ENCODE measurements at regions not wholly inside any gene's neighbourhood (a gene's known extent, or its start where the extent isn't known, plus 50 kb on each side); places are given as distances from the start of the nearest gene placed in this dataset.

DNA sequence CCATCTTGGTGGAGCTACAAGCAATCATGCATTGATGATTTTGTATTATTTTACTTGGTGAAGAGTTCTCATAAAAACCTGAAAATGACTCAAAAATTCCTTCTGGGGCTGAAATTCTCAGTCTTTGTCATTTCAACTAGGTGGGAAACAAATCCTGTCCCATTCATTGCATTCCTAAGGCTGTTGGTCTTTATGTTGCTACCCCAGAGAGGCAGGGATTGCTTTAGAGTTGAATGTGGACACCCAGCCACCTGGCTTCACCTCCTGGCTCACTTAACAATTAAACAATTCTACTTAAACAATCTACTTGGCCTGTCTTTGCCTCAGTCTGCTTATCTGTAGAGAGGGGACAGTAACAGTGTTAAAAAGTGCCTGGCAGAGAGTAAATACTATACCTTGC is 117.3 kb upstream of the UBE3A start:
- no peaks in the 10 kb centered on the region for H3K9me1 ChIP-seq (ENCODE audit: insufficient read depth, low read length)
- H2AFZ ChIP-seq (replicated peaks; ENCODE audit: low read length, poor library complexity) = no peak overlapping the region
- no peak overlapping the region for H4K5ac ChIP-seq (ENCODE audit: low read depth, low read length)
- POLR2A ChIA-PET (ENCODE audit: unreplicated experiment) = no interaction called here
- no peaks in the 10 kb centered on the region for H3K79me1 ChIP-seq (ENCODE audit: low read depth in 1 of 2, low read length in 2 of 2)
- CTCF ChIA-PET = no interaction called here
- no peaks in the 10 kb centered on the region for H3K36me3 ChIP-seq (ENCODE audit: control insufficient read depth, insufficient read depth, low read length)
- no peak overlapping the region for H2BK20ac ChIP-seq (ENCODE audit: low read depth, low read length)
- DNase-seq = no peak
- H3K9me3 ChIP-seq (ENCODE audit: control insufficient read depth, insufficient read depth, low read length) = no peaks in the 10 kb centered on the region; the same call in 1 of the 2 replicates
- H3K23ac ChIP-seq (ENCODE audit: low read depth, low read length) = no peak overlapping the region
- no peak overlapping the region for H2AK5ac ChIP-seq (ENCODE audit: low read depth, low read length)
- no peak for ATAC-seq (ENCODE audit: low read depth)
- H3K14ac ChIP-seq (replicated peaks; ENCODE audit: low read depth, low read length) = no peak overlapping the region
- no peak overlapping the region for H2BK15ac ChIP-seq (ENCODE audit: low read depth, low read length)
- no peak overlapping the region for H2BK120ac ChIP-seq (ENCODE audit: low read depth, low read length)
- no peak overlapping the region for H3K27ac ChIP-seq (ENCODE audit: insufficient read depth, low read length)
- H2BK5ac ChIP-seq (ENCODE audit: low read depth, low read length, poor library complexity, severe bottlenecking) = no peak overlapping the region
- H2AK9ac ChIP-seq (replicated peaks; ENCODE audit: low read depth, low read length, poor library complexity) = no peak overlapping the region
- no peaks in the 10 kb centered on the region for H3K27me3 ChIP-seq (ENCODE audit: control insufficient read depth, insufficient read depth, low read length)
- no TSS peak for BruUV-seq (replicated peaks)
- no peaks in the 10 kb centered on the region for H3K4me1 ChIP-seq (ENCODE audit: control insufficient read depth, insufficient read depth, low read length)
- no peak overlapping the region for H3K4ac ChIP-seq (ENCODE audit: low read depth, low read length)
- no peaks in the 10 kb centered on the region for H4K20me1 ChIP-seq (ENCODE audit: insufficient read depth, low read length)
- no peak overlapping the region for H4K8ac ChIP-seq (ENCODE audit: low read depth in 2 of 2, low read length in 2 of 2)
- no peak overlapping the region for H3K9ac ChIP-seq (ENCODE audit: low read depth, low read length)
- intact Hi-C loops (cut with micrococcal nuclease) = no loop called here
- H3K4me2 ChIP-seq (ENCODE audit: low read depth, low read length) = no peak overlapping the region
- TF ChIP-seq NFE2L2 (IDR thresholded peaks at IDR 0.05; ENCODE audit: low read depth, low read length) (no peak), BHLHE40 (IDR thresholded peaks at IDR 0.05; ENCODE audit: low read depth, low read length) (no peak), FOS (IDR thresholded peaks at IDR 0.05; ENCODE audit: low read depth, low read length) (no peak), CEBPB (IDR thresholded peaks at IDR 0.05; ENCODE audit: low read depth, low read length) (no peak), SMC3 (IDR thresholded peaks at IDR 0.05; ENCODE audit: low read depth, low read length) (no peak), MAFK (IDR thresholded peaks at IDR 0.05; ENCODE audit: low read depth, low read length) (no peak), RCOR1 (IDR thresholded peaks at IDR 0.05; ENCODE audit: insufficient replicate concordance, low read length) (no peak), MXI1 (IDR thresholded peaks at IDR 0.05; ENCODE audit: borderline replicate concordance, low read depth, low read length) (no peak)
- TF ChIP-seq, protein P1, sequence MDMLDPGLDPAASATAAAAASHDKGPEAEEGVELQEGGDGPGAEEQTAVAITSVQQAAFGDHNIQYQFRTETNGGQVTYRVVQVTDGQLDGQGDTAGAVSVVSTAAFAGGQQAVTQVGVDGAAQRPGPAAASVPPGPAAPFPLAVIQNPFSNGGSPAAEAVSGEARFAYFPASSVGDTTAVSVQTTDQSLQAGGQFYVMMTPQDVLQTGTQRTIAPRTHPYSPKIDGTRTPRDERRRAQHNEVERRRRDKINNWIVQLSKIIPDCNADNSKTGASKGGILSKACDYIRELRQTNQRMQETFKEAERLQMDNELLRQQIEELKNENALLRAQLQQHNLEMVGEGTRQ (IDR thresholded peaks at IDR 0.05; ENCODE audit: low read depth, low read length) = no peak
- no peak overlapping the region for H3K56ac ChIP-seq (ENCODE audit: extremely low read depth, insufficient read depth, low read length)
- dilution Hi-C loops (cut with HindIII; ENCODE audit: low sequenced_read_pairs, unreplicated experiment) = no loop called here
- H3K18ac ChIP-seq (ENCODE audit: low read depth, low read length) = no peak overlapping the region
- in situ Hi-C loops (cut with MboI; ENCODE audit: low sequenced_read_pairs) = no loop called here
- no peak overlapping the region for H3K4me3 ChIP-seq (ENCODE audit: insufficient read depth, low read depth, low read length)
- no peak overlapping the region for H4K91ac ChIP-seq (ENCODE audit: insufficient read depth, low read depth, low read length)

Data from IMR-90 (cell line).